HS-27A (cell line): ENCODE measurements at regions not wholly inside any gene's neighbourhood (a gene's known extent, or its start where the extent isn't known, plus 50 kb on each side); places are given as distances from the start of the nearest gene placed in this dataset.
"Not testable (repeated sequence)": the region's sequence is repeated elsewhere in the genome, so short reads cannot be mapped to it uniquely, and the experiment has no call there.

Experiments
- DNase-seq: peaks from one replicate; pipeline ENCODE4 v3.0.0-alpha.2; 2012; ENCODE audit warnings: low read depth, missing footprints

DNA sequence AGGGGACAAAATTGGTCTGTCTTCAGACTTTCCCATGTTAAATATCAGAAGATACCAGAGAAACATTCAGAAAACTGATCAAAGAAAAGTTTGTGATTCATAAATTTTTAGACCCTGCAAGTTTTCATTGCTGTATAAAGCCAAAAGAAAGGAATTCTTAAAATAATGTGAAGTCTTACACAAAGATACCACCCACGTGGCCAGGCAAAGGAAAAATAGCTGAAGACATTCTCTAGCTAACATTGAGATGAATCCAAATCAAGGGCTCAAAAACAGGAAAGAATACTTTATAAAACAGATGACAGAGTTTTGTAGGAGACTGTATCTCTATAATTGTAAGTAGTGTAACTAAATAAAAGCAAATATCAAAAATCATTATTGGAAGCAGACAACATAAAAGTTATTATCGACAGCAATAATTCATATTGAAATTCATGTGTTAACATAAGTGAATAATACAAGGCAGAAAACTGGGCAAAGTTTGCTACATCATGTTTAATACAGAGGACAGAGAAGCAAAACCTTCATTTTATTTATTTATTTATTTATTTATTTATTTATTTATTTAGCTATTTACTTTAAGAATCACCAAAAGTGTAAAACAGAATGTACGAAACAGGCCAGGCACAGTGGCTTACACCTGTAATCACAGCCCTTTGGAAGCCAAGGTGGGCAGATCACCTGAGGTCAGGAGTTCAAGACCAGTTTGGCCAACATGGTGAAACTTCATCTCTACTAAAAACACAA lies 204.6 kb upstream of the SLIT2 start:
- DNase-seq: no peak

GRCh38 chr4:20046179-20046578 lies 205.5 kb upstream of the SLIT2 start:
- no peak for DNase-seq

- DNase-seq: no peak
Observed at GRCh38 chr4:20044966-20045365, 206.7 kb upstream of the SLIT2 start.

DNA sequence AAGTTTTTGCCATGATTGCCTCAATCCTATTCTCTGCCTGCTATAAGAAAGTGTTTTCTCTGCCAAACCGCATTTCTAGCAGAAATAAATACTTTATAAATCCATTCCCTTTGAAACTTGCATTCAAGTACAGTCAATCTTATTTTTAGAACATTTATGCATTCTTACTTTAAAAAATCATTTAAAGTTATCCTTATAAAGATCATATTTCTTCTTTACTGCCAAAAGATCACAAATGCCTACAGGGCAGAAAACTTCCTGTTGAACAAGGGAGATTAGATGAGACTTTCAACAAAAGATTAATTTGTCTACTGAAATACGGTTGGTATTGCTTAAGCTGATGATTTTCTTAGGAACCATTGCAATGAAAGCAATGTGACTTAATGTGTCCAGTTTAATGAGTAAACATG lies 207.2 kb upstream of the SLIT2 start:
- DNase-seq: no peak

DNA sequence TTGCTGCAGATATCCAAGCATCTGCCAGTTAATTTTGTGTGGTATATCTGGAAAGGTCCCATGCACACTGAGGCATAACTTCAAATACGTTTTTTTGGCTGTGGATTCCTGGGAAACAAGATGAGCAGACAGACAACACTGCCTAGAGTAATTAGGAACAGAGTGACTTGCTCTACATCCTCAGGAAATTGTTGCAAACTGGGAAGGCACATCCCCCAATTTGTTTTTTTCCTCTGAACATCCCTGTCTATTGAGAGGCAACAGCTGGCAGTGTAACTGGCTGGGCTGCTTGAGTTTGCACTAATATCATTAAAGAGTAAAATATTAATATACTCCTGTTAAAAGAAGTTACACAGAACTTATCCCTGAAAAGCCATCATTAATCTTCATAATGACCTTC lies 207.7 kb upstream of the SLIT2 start:
- DNase-seq: no peak

DNA sequence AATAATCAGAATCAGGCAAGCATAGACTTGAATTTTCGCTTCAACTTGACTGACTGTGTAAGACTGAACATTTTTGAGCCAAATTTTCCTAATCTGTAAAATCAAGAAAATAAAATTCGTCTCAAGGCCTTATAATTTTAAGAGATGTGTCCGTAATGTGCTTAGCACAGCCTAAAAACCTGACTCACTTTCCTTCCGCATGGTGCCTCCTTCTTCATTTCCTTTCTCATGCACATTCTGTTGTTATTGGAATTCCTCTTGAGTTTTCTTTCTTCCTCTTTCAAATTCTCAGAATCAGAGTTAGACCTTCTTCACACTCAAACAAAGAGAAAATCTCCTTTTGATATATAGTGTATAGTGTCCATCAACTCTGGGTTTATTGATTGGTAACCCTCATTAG lies 208.9 kb upstream of the SLIT2 start:
- no peak for DNase-seq

DNA sequence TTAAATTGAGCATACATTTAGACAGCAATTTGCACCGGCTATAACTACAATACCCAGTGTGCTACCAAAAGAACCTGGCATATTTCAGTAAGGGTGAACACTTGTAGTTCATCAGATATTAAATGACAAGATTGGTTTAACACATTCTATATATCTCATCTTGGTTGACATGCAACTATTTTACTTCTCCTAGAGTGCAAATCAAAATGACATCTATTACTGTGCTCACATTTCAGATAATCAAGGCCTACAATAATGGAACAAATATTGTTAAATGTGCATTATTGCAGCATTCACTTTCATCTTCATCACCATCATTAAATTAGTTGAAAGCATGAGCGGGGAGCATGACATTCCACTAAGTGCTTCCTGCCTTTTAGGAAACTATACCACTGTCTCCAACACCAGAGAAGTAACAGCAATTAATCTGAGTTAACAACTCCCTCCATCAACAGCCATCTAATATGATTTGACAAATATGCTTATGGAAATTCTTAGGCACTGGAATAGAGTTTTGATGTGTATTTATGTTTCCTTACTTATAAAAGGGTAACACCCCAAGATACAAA lies 209.8 kb upstream of the SLIT2 start:
- no peak for DNase-seq

DNA sequence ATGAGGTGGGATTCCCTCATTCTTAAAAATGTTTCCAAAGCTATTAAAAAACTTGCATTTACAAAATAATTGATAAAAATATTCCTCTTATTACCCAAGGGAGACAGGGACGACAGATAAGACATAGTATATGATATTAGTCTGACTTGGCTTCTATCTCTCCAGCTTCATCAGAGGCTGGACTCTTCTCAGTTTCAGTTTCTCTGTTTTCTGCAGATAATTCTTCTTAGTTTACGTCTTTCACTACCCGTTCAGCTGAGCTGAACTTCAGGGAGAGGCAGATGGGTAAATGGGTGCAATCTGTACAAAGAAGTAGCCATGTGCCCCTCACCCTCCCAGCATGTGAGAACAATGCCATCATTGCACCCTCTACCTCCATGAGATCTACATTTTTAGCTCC lies 214.0 kb upstream of the SLIT2 start:
- DNase-seq: no peak

DNA sequence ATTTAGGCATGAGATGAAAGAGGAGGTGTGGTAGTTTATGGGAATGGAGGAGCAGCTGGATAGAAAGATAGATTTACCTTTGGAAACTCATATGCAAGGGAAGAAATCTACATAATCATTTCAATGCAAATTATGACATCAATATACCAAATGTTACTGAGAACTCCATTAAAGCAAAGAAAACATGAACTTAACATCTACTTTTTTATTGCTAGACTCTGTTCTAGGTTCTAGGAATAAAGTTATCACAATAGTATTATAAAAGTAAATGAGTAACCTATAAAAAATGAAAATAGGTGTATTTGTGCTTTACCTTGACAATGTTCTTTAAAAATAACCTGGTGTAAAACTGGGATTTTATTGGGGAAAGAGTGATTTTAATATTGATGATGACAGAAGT lies 221.6 kb upstream of the SLIT2 start:
- DNase-seq: no peak

DNA sequence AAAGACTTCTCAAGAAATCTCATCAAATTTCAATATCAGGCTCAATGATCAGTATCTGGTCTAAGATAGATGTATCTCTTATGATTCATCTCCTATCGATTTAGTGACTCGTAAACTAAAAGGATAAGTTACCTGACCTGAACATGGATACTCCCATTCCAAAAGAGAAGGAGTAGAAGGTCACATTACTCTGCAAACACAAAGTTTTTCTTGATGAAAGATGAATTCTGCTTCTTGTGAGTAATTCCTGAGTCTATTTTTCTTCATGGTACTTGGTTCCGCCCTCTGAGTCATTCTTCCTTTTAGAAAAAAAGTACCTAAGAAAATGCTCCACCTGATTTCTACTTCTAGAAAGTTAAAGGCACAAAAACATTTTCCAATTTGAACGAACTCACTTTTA lies 223.1 kb upstream of the SLIT2 start:
- no peak for DNase-seq

- DNase-seq: no peak
Observed at GRCh38 chr4:20026456-20026855, 225.2 kb upstream of the SLIT2 start.

GRCh38 chr4:20022471-20022870 lies 229.2 kb upstream of the SLIT2 start:
- DNase-seq: no peak

- no peak for DNase-seq
Observed at GRCh38 chr4:20020056-20020455, 231.6 kb upstream of the SLIT2 start.

DNA sequence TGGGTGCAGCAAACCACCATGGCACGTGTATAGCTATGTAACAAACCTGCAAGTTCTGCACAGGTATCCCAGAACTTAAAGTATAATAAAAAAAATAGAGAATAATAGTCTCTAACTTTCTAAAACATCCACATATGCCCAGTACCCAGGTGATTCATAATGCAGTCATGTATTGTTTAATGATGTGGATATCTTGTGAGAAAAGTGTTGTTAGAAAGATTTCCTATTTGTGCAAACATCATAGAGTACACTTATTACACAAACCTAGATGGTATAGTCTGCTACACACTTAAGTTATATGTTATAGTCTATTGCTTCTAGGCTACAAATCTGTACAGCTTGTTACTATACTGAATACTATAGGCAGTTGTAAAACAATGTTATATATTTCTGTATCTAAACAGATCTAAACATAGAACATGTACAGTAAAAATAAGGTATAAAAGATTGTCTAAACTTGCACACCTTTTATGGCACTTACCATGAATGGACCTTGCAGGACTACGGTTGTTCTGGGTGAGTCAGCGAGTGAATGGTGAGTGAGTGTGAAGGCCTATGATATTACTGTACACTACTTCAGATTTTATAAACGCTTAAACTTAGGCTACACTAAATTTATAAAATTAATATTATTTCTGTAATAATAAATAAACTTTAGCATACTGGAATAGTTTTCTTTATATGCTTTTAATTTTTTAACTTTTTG lies 232.2 kb upstream of the SLIT2 start:
- DNase-seq: no peak

- DNase-seq: no peak
Observed at GRCh38 chr4:20017777-20018115, 234.0 kb upstream of the SLIT2 start.

DNA sequence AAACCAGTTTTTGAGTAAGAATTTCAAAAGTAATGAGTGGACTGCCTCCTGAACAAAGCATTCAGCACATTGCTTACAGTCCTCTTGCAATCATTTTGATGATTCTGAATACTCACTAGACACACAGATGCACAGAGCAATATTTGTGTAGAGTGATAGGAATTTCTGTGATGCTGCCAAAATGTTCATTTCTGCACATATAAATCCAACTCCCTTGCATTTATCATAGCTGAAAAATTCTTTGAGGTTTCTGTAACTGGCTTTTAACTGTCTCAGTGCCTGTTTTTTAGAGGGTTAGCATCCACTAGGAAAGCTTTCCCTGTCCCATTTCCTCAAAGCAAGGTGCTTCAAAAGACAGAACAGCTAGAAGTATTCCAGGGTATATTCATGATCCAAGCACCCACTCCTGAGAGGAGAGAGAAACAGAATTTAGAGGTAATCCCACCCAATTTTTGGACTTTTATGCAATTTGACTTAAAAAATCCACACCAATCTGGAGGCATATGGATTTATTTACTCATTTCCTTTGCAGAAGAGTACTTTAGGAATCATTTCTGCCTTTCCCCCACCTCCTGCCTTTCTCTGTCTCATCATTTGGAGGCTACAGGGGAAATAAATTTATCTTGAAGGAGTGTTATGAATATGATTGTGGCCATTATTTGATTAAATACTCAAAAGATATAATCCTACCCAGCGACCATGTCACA lies 234.5 kb upstream of the SLIT2 start:
- no peak for DNase-seq

DNA sequence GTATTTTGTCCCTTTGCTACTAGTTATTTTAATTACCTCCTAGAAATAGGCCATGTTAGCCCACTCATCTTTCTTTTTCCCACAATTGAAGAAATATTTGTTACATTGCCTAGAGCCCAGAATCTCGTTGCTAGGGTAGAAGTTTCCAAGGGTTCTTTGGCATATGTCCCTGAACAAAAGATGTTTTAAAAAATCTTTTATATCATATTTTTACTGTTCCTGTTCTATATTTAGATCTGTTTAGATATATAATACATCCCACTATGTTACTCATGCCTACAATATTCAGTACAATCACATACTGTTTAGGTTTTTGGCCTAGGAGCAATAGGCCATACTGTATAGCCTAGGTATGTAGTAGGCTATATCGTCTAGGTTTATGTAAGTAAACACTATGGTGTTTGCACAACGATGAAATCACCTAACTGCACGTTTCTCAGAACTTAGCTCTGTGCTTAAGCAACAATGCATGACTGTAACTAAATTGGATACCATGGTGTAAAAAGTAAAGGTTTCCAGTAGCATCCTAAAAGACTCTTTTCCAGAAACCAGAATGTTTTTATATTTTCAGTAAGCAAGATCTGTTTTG lies 236.0 kb upstream of the SLIT2 start:
- DNase-seq: no peak

DNA sequence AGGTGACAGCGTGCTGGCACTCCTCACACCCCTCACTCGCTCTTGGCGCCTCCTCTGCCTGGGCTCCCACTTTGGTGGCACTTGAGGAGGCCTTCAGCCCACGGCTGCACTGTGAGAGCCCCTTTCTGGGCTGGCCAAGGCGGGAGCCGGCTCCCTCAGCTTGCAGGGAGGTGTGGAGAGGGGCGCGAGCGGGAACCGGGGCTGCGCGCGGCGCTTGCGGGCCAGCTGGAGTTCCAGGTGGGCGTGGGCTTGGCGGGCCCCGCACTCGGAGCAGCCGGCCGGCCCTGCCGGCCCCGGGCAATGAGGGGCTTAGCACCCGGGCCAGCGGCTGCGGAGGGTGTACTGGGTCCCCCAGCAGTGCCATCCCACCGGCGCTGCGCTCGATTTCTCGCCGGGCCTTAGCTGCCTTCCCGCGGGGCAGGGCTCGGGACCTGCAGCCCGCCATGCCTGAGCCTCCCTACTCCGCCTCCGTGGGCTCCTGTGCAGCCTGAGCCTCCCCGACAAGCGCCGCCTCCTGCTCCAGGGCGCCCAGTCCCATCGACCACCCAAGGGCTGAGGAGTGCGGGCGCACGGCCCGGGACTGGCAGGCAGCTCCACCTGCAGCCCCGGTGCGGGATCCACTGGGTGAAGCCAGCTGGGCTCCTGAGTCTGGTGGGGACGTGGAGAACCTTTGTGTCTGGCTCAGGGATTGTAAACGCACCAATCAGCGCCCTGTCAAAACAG lies 247.7 kb upstream of the SLIT2 start:
- DNase-seq: not testable (repeated sequence)

DNA sequence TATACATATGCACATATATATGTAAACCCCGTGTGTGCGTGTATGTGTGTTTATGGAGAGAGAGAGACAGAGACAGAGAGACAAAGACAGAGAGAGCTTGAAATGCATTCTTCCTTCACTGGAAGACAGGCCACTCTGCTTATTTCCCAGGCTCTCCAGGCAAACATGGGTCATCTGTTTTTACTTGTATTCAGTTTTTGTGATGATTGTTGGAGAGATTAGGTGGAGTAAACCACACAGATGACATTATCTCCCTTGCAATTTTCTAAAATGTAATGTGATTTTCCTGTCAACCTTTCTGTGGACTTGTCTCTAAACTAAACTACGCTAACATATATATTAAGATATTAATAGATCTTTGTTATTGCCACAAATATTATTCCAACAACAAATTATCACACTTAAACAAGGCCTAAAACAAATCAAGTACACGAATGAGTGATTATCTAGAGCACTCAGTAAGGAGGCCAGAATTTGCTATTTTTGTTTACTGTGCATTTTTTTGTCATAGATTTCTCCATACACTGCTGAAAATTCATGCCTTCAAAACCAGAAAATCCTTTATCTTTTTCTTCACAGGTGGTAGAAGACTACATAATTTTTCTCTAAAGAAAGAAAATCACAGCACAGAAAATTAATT lies 251.8 kb upstream of the SLIT2 start:
- no peak for DNase-seq

GRCh38 chr4:19999276-19999675 lies 252.4 kb upstream of the SLIT2 start:
- DNase-seq: no peak

DNA sequence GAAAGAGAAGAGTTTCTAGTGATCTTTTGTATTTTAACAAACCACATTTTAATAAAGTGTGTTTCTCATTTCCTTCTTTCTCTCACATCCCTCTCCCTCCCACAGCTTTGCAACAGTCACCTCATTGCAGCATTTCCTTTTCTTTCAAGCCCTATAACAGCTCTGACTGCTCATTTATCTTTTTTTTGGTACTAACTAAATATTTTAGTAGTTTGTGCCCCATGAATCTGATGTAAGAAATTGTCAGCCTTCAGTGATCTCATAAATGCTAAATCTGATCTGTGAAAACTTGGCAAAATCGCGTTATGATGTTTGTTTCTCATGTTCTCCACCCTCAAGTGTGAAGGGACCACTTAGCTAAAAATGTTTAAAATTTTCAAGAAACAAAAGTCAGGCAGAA lies 258.5 kb upstream of the SLIT2 start:
- no peak for DNase-seq
